ENCODE measurements at regions not wholly inside any gene's neighbourhood (a gene's known extent, or its start where the extent isn't known, plus 50 kb on each side); places are given as distances from the start of the nearest gene placed in this dataset.

DNA sequence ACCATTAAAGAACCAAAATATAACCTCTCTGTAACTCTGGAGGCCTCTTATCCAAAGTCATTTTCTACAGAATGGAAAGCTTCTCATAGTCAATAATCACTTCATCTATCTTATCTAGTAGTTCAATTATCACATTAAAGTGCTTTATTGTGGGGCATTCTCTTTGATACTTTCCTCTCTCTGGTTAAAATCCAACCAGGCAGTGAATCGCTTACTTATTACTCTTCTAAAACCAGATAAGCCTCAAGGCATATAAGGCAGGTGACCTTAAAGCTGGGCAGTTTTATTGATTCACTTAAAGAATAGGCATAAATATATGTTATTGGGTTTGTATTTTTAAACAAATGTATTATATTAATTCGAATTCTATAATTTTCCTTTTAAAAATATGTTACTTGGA lies 2162.1 kb upstream of the TENM3 start:
- DNase-seq (ENCODE audit: low read depth, low spot score): no peak

DNA sequence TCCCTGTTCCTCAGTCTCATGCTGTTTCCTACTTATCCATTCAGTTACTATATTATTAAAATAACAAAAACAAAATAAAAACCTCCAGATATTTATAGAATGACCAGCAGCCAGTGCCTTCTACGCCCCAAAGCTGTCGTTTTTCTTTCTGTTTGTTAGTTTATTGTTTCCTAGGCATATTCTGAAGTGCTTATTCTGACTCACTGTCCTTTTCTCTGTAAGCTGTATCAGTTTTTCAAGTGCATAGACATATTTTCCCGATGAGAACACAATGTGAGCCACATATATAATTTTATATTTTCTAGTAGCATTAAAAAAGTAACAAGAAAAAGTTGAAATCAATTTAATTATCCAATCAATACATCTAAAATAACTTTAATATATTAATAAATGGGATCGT lies 2158.6 kb upstream of the TENM3 start:
- no peaks in the 10 kb centered on the region for H3K36me3 ChIP-seq (ENCODE audit: control insufficient read depth in 1 of 2, insufficient read depth in 2 of 2, low read length in 2 of 2)
- TF ChIP-seq, protein P1, sequence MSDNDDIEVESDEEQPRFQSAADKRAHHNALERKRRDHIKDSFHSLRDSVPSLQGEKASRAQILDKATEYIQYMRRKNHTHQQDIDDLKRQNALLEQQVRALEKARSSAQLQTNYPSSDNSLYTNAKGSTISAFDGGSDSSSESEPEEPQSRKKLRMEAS (IDR thresholded peaks at IDR 0.05): no peak
- TF ChIP-seq ELF1 (IDR thresholded peaks at IDR 0.05; ENCODE audit: borderline replicate concordance, low read depth) (no peak), CEBPB (IDR thresholded peaks at IDR 0.05; ENCODE audit: low read depth) (no peak), ZFX (IDR thresholded peaks at IDR 0.05) (no peak), SIN3A (IDR thresholded peaks at IDR 0.05; ENCODE audit: low read depth) (no peak), TCF7L2 (IDR thresholded peaks at IDR 0.05; ENCODE audit: borderline replicate concordance, extremely low read depth, insufficient read depth, insufficient read length) (no peak), YY1 (IDR thresholded peaks at IDR 0.05; ENCODE audit: extremely low read depth, insufficient replicate concordance, low read depth, low read length) (no peak), RAD21 (IDR thresholded peaks at IDR 0.05; ENCODE audit: low read depth) (no peak)
- TF ChIP-seq, protein P2, sequence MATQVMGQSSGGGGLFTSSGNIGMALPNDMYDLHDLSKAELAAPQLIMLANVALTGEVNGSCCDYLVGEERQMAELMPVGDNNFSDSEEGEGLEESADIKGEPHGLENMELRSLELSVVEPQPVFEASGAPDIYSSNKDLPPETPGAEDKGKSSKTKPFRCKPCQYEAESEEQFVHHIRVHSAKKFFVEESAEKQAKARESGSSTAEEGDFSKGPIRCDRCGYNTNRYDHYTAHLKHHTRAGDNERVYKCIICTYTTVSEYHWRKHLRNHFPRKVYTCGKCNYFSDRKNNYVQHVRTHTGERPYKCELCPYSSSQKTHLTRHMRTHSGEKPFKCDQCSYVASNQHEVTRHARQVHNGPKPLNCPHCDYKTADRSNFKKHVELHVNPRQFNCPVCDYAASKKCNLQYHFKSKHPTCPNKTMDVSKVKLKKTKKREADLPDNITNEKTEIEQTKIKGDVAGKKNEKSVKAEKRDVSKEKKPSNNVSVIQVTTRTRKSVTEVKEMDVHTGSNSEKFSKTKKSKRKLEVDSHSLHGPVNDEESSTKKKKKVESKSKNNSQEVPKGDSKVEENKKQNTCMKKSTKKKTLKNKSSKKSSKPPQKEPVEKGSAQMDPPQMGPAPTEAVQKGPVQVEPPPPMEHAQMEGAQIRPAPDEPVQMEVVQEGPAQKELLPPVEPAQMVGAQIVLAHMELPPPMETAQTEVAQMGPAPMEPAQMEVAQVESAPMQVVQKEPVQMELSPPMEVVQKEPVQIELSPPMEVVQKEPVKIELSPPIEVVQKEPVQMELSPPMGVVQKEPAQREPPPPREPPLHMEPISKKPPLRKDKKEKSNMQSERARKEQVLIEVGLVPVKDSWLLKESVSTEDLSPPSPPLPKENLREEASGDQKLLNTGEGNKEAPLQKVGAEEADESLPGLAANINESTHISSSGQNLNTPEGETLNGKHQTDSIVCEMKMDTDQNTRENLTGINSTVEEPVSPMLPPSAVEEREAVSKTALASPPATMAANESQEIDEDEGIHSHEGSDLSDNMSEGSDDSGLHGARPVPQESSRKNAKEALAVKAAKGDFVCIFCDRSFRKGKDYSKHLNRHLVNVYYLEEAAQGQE (IDR thresholded peaks at IDR 0.05; ENCODE audit: low read depth): no peak
- intact Hi-C loops (cut with micrococcal nuclease): no loop called here
- H3K9me2 ChIP-seq (ENCODE audit: insufficient read depth): no peaks in the 10 kb centered on the region
- no peaks in the 10 kb centered on the region for H3K79me2 ChIP-seq (ENCODE audit: insufficient read depth, low read length)
- no TSS peak for BruUV-seq (replicated peaks)
- DNase-seq (ENCODE audit: low read depth, low spot score) (no peak), ATAC-seq (no peak)
- ChIA-PET CTCF (no interaction called here), RAD21 (ENCODE audit: low non-redundant PET in 1 of 2, low total read pairs in 2 of 2, uncharacterized antibody in 2 of 2, unreplicated experiment in 2 of 2) (no interaction called here), POLR2A (no interaction called here)
- no peak overlapping the region for H2AFZ ChIP-seq (ENCODE audit: low read depth, low read length, poor library complexity, severe bottlenecking)
- H3K9ac ChIP-seq (ENCODE audit: low read length): no peak overlapping the region
- H3K4me2 ChIP-seq (ENCODE audit: low read length): no peak overlapping the region
- H3K9me3 ChIP-seq (ENCODE audit: control insufficient read depth in 1 of 2, insufficient read depth in 1 of 2, low read depth in 1 of 2, low read length in 2 of 2): no peaks in the 10 kb centered on the region
- H3K27me3 ChIP-seq (ENCODE audit: insufficient read depth, low read length): no peaks in the 10 kb centered on the region
- no peaks in the 10 kb centered on the region for H4K20me1 ChIP-seq (ENCODE audit: insufficient read depth)
- no peak overlapping the region for H3K27ac ChIP-seq (ENCODE audit: low read depth, low read length)
- H3K4me1 ChIP-seq (ENCODE audit: control insufficient read depth in 1 of 2, insufficient read depth in 2 of 2, low read length in 2 of 2): no peaks in the 10 kb centered on the region
- H3K4me3 ChIP-seq (replicated peaks in 1 of 2; ENCODE audit: low read depth in 1 of 2, low read length in 2 of 2): no peak overlapping the region

More for the DNA sequence above, 2162.1 kb upstream of the TENM3 start:
- TF ChIP-seq CEBPB (IDR thresholded peaks at IDR 0.05; ENCODE audit: low read depth) (no peak), SP1 (IDR thresholded peaks at IDR 0.05; ENCODE audit: low read depth) (no peak)
- TF ChIP-seq, protein P3, sequence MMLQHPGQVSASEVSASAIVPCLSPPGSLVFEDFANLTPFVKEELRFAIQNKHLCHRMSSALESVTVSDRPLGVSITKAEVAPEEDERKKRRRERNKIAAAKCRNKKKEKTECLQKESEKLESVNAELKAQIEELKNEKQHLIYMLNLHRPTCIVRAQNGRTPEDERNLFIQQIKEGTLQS (IDR thresholded peaks at IDR 0.05): no peak
- H3K9me2 ChIP-seq (ENCODE audit: insufficient read depth): no peaks in the 10 kb centered on the region
- no peak overlapping the region for H3K4me3 ChIP-seq (replicated peaks in 1 of 2; ENCODE audit: low read depth in 1 of 2, low read length in 2 of 2)
- no peak for ATAC-seq
- H3K4me2 ChIP-seq (ENCODE audit: low read length): no peak overlapping the region
- no peak overlapping the region for H3K27ac ChIP-seq (ENCODE audit: low read depth, low read length)
- H4K20me1 ChIP-seq (ENCODE audit: insufficient read depth): no peaks in the 10 kb centered on the region
- no peaks in the 10 kb centered on the region for H3K9me3 ChIP-seq (ENCODE audit: control insufficient read depth in 1 of 2, insufficient read depth in 1 of 2, low read depth in 1 of 2, low read length in 2 of 2)
- H3K36me3 ChIP-seq (ENCODE audit: control insufficient read depth in 1 of 2, insufficient read depth in 2 of 2, low read length in 2 of 2): no peaks in the 10 kb centered on the region
- no TSS peak for BruUV-seq (replicated peaks)
- no peaks in the 10 kb centered on the region for H3K79me2 ChIP-seq (ENCODE audit: insufficient read depth, low read length)
- H3K4me1 ChIP-seq (ENCODE audit: control insufficient read depth in 1 of 2, insufficient read depth in 2 of 2, low read length in 2 of 2): no peaks in the 10 kb centered on the region
- CTCF ChIA-PET: no interaction called here
- H3K9ac ChIP-seq (ENCODE audit: low read length): no peak overlapping the region
- RAD21 ChIA-PET (ENCODE audit: low non-redundant PET in 1 of 2, low total read pairs in 2 of 2, uncharacterized antibody in 2 of 2, unreplicated experiment in 2 of 2): no interaction called here
- intact Hi-C loops (cut with micrococcal nuclease): no loop called here
- POLR2A ChIA-PET: no interaction called here
- H2AFZ ChIP-seq (ENCODE audit: low read depth, low read length, poor library complexity, severe bottlenecking): no peak overlapping the region
- 0 out of 2 replicates have a peak, but pooled peaks cover 2% of the 10 kb centered on the region for H3K27me3 ChIP-seq (ENCODE audit: insufficient read depth, low read length)

Measured in HCT116 (cell line).